Mesothelial cell of epicardium (in vitro differentiated cells): ENCODE measurements at regions not wholly inside any gene's neighbourhood (a gene's known extent, or its start where the extent isn't known, plus 50 kb on each side); places are given as distances from the start of the nearest gene placed in this dataset.
A peak's percentile ranks its signal among the peaks of the same experiment; 100 is the strongest.

Experiments used
- DNase-seq, 2 experiments: peaks; one replicate each; pipeline ENCODE4 v3.0.0; 2021; ENCODE audit warnings: low spot score in 2 of 2; ENCODE audit not compliant: unreplicated experiment in 2 of 2
- H3K27ac Mint-ChIP-seq: 2 replicates; pipeline ENCODE4 v1.8.0; 2021; ENCODE audit warnings: mixed read lengths
- H3K27me3 Mint-ChIP-seq: 2 replicates; pipeline ENCODE4 v1.8.0; 2021; ENCODE audit warnings: low read depth, mixed read lengths
- H3K36me3 Mint-ChIP-seq: 2 replicates; pipeline ENCODE4 v1.8.0; 2021; ENCODE audit warnings: mixed read lengths
- H3K4me1 Mint-ChIP-seq: 2 replicates; pipeline ENCODE4 v1.8.0; 2021; ENCODE audit warnings: mixed read lengths
- H3K4me3 Mint-ChIP-seq: 2 replicates; pipeline ENCODE4 v1.8.0; 2021; ENCODE audit warnings: mild to moderate bottlenecking, moderate library complexity, mixed read lengths
- H3K9me3 Mint-ChIP-seq: 2 replicates; pipeline ENCODE4 v1.8.0; 2021; ENCODE audit warnings: mixed read lengths
- CTCF ChIP-seq: fragments of 200-600 bp; sonication (generic); IDR thresholded peaks from one replicate; pipeline ENCODE4 v1.5.0; 2021; ENCODE audit warnings: antibody characterized with exemption; ENCODE audit not compliant: unreplicated experiment

GRCh38 chr3:83934192-83935021 lies 1024.4 kb upstream of the CADM2 start:
- H3K27ac Mint-ChIP-seq: peak overlapping the region; percentile 15
- no peak overlapping the region for H3K4me3 Mint-ChIP-seq
- H3K27me3 Mint-ChIP-seq: no peaks in the 10 kb centered on the region
- DNase-seq: no peak
- peaks cover 34% of the 10 kb centered on the region for H3K9me3 Mint-ChIP-seq
- no peak for TF ChIP-seq CTCF
- H3K4me1 Mint-ChIP-seq: peaks cover 9% of the 10 kb centered on the region
- peaks cover 8% of the 10 kb centered on the region for H3K36me3 Mint-ChIP-seq

- H3K4me1 Mint-ChIP-seq: peaks cover 9% of the 10 kb centered on the region
- peaks cover 12% of the 10 kb centered on the region for H3K9me3 Mint-ChIP-seq
- TF ChIP-seq CTCF: no peak
- H3K4me3 Mint-ChIP-seq: no peak overlapping the region
- DNase-seq: no peak
- H3K36me3 Mint-ChIP-seq: no peaks in the 10 kb centered on the region
- no peak overlapping the region for H3K27ac Mint-ChIP-seq
- no peaks in the 10 kb centered on the region for H3K27me3 Mint-ChIP-seq
These were observed 1020.3 kb upstream of the CADM2 start for GRCh38 chr3:83938491-83938890.

- no peak overlapping the region for H3K27ac Mint-ChIP-seq
- no peaks in the 10 kb centered on the region for H3K36me3 Mint-ChIP-seq
- no peaks in the 10 kb centered on the region for H3K27me3 Mint-ChIP-seq
- no peak overlapping the region for H3K4me3 Mint-ChIP-seq
- peaks cover 2% of the 10 kb centered on the region for H3K4me1 Mint-ChIP-seq
- peaks cover 5% of the 10 kb centered on the region for H3K9me3 Mint-ChIP-seq
- no peak for TF ChIP-seq CTCF
- no peak for DNase-seq
These were observed 1016.6 kb upstream of the CADM2 start for GRCh38 chr3:83941990-83942745.

- H3K27me3 Mint-ChIP-seq: no peaks in the 10 kb centered on the region
- peaks cover 2% of the 10 kb centered on the region for H3K4me1 Mint-ChIP-seq
- H3K4me3 Mint-ChIP-seq: no peak overlapping the region
- TF ChIP-seq CTCF: no peak
- peaks cover 5% of the 10 kb centered on the region for H3K9me3 Mint-ChIP-seq
- DNase-seq: no peak
- no peaks in the 10 kb centered on the region for H3K36me3 Mint-ChIP-seq
- no peak overlapping the region for H3K27ac Mint-ChIP-seq
These were observed 1012.7 kb upstream of the CADM2 start for GRCh38 chr3:83946049-83946448.

- peaks cover 5% of the 10 kb centered on the region for H3K9me3 Mint-ChIP-seq
- no peak overlapping the region for H3K27ac Mint-ChIP-seq
- no peak for DNase-seq
- TF ChIP-seq CTCF: no peak
- no peak overlapping the region for H3K4me3 Mint-ChIP-seq
- H3K4me1 Mint-ChIP-seq: peaks cover 2% of the 10 kb centered on the region
- H3K36me3 Mint-ChIP-seq: no peaks in the 10 kb centered on the region
- H3K27me3 Mint-ChIP-seq: no peaks in the 10 kb centered on the region
These were observed 1012.2 kb upstream of the CADM2 start for GRCh38 chr3:83946554-83946953.
